ENCODE measurements at regions not wholly inside any gene's neighbourhood (a gene's known extent, or its start where the extent isn't known, plus 50 kb on each side); places are given as distances from the start of the nearest gene placed in this dataset.

DNA sequence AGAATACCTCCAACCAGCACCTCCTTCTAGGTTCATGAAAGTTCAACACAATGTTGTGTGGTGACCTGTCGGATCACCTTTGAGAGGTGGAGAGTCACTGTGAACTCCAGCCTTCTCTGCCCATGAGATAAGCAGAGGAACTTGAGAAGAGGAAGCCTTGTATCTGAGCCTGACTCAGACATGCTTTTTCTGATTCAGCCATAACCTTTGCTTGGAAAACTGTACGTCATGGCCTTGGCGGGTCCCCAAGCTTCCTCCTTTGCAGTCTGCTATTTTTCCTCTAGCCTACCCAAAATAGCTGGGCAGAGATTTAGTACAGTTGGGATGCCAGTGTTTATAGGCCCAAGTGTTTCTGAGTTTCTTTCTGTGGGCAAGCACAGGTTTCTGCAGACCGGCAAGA, 274.7 kb downstream of the CETN3 start:
- Histone ChIP-seq H3K36me3 (ENCODE audit: low read depth) (no peaks in the 10 kb centered on the region), H2AFZ (no peak overlapping the region)

GRCh38 chr5:90134381-90134780, 275.2 kb downstream of the CETN3 start:
- no peak overlapping the region for H3K27ac ChIP-seq
- no peak overlapping the region for H3K9ac ChIP-seq
- in situ Hi-C loops (cut with MboI) = no loop called here
- no peaks in the 10 kb centered on the region for H3K79me2 ChIP-seq (ENCODE audit: insufficient read depth)
- no peaks in the 10 kb centered on the region for H3K9me3 ChIP-seq (ENCODE audit: low read depth)
- no peaks in the 10 kb centered on the region for H3K27me3 ChIP-seq (replicated peaks; ENCODE audit: insufficient read depth)
- H3K4me1 ChIP-seq (ENCODE audit: insufficient read depth) = no peaks in the 10 kb centered on the region
- DNase-seq = no peak
- H3K4me2 ChIP-seq (ENCODE audit: unreplicated experiment) = no peak overlapping the region
- no peak for TF ChIP-seq EZH2 (IDR thresholded peaks at IDR 0.05; ENCODE audit: insufficient read depth, poor library complexity, severe bottlenecking)
- TF ChIP-seq EZH2phosphoT487 (IDR thresholded peaks at IDR 0.05; ENCODE audit: insufficient read depth, low read depth) = no peak
- no peaks in the 10 kb centered on the region for H3K9me2 ChIP-seq (ENCODE audit: insufficient read depth)
- H3K4me3 ChIP-seq = no peak overlapping the region
- H4K20me1 ChIP-seq (ENCODE audit: insufficient read depth) = no peaks in the 10 kb centered on the region
- no peaks in the 10 kb centered on the region for H3K36me3 ChIP-seq (ENCODE audit: low read depth)
- H3F3A ChIP-seq (ENCODE audit: insufficient read depth) = no peaks in the 10 kb centered on the region
- no peak overlapping the region for H2AFZ ChIP-seq

More for the DNA sequence above, 274.7 kb downstream of the CETN3 start:
- Histone ChIP-seq H3K9me3 (ENCODE audit: low read depth) (no peaks in the 10 kb centered on the region), H3K4me3 (no peak overlapping the region), H3K9me2 (ENCODE audit: insufficient read depth) (no peaks in the 10 kb centered on the region), H3F3A (ENCODE audit: insufficient read depth) (no peaks in the 10 kb centered on the region), H3K27ac (no peak overlapping the region), H4K20me1 (ENCODE audit: insufficient read depth) (no peaks in the 10 kb centered on the region), H3K9ac (no peak overlapping the region), H3K4me2 (ENCODE audit: unreplicated experiment) (no peak overlapping the region), H3K79me2 (ENCODE audit: insufficient read depth) (no peaks in the 10 kb centered on the region), H3K4me1 (ENCODE audit: insufficient read depth) (no peaks in the 10 kb centered on the region), H3K27me3 (replicated peaks; ENCODE audit: insufficient read depth) (no peaks in the 10 kb centered on the region)
- WGBS, 2 experiments (ENCODE audit: low coverage in 1 of 2, low lambda C conversion rate in 2 of 2, missing lambda C conversion rate in 2 of 2) = 55 to 57% methylated on average over 4 of the region's 4 CpGs
- TF ChIP-seq EZH2 (IDR thresholded peaks at IDR 0.05; ENCODE audit: insufficient read depth, poor library complexity, severe bottlenecking) = no peak
- no peak for TF ChIP-seq EZH2phosphoT487 (IDR thresholded peaks at IDR 0.05; ENCODE audit: insufficient read depth, low read depth)
- in situ Hi-C loops (cut with MboI) = no loop called here
- peak; percentile 63 for DNase-seq

- in situ Hi-C loops (cut with MboI) = no loop called here
- H3K4me2 ChIP-seq (ENCODE audit: unreplicated experiment) = no peak overlapping the region
Measured at GRCh38 chr5:90133941-90134340, 275.6 kb downstream of the CETN3 start.

GRCh38 chr5:90131383-90132133, 278.0 kb downstream of the CETN3 start:
- no peak overlapping the region for H3K27ac ChIP-seq
- no peak overlapping the region for H2AFZ ChIP-seq
- no peak for DNase-seq
- H3K27me3 ChIP-seq (replicated peaks; ENCODE audit: insufficient read depth) = no peaks in the 10 kb centered on the region
- H3F3A ChIP-seq (ENCODE audit: insufficient read depth) = no peaks in the 10 kb centered on the region
- no peak overlapping the region for H3K4me2 ChIP-seq (ENCODE audit: unreplicated experiment)
- no peak overlapping the region for H3K4me3 ChIP-seq
- TF ChIP-seq EZH2 (IDR thresholded peaks at IDR 0.05; ENCODE audit: insufficient read depth, poor library complexity, severe bottlenecking) (no peak), EZH2phosphoT487 (IDR thresholded peaks at IDR 0.05; ENCODE audit: insufficient read depth, low read depth) (no peak)
- WGBS, 2 experiments (ENCODE audit: low coverage in 1 of 2, low lambda C conversion rate in 2 of 2, missing lambda C conversion rate in 2 of 2) = 0 to 3% methylated on average over 1 of the region's 1 CpG
- H3K79me2 ChIP-seq (ENCODE audit: insufficient read depth) = no peaks in the 10 kb centered on the region
- no peaks in the 10 kb centered on the region for H3K9me3 ChIP-seq (ENCODE audit: low read depth)
- no peaks in the 10 kb centered on the region for H3K4me1 ChIP-seq (ENCODE audit: insufficient read depth)
- no peak overlapping the region for H3K9ac ChIP-seq
- H3K9me2 ChIP-seq (ENCODE audit: insufficient read depth) = no peaks in the 10 kb centered on the region
- in situ Hi-C loops (cut with MboI) = no loop called here
- H4K20me1 ChIP-seq (ENCODE audit: insufficient read depth) = no peaks in the 10 kb centered on the region
- no peaks in the 10 kb centered on the region for H3K36me3 ChIP-seq (ENCODE audit: low read depth)

More at GRCh38 chr5:90133941-90134340, 275.6 kb downstream of the CETN3 start:
- Histone ChIP-seq H3K27ac (no peak overlapping the region), H4K20me1 (ENCODE audit: insufficient read depth) (no peaks in the 10 kb centered on the region), H3K9me2 (ENCODE audit: insufficient read depth) (no peaks in the 10 kb centered on the region), H3F3A (ENCODE audit: insufficient read depth) (no peaks in the 10 kb centered on the region), H3K36me3 (ENCODE audit: low read depth) (no peaks in the 10 kb centered on the region), H2AFZ (no peak overlapping the region), H3K4me3 (no peak overlapping the region), H3K9me3 (ENCODE audit: low read depth) (no peaks in the 10 kb centered on the region), H3K4me1 (ENCODE audit: insufficient read depth) (no peaks in the 10 kb centered on the region), H3K9ac (no peak overlapping the region), H3K27me3 (replicated peaks; ENCODE audit: insufficient read depth) (no peaks in the 10 kb centered on the region), H3K79me2 (ENCODE audit: insufficient read depth) (no peaks in the 10 kb centered on the region)
- DNase-seq = no peak
- WGBS, 2 experiments (ENCODE audit: low coverage in 1 of 2, low lambda C conversion rate in 2 of 2, missing lambda C conversion rate in 2 of 2) = 48 to 56% methylated on average over 2 of the region's 2 CpGs
- TF ChIP-seq EZH2 (IDR thresholded peaks at IDR 0.05; ENCODE audit: insufficient read depth, poor library complexity, severe bottlenecking) (no peak), EZH2phosphoT487 (IDR thresholded peaks at IDR 0.05; ENCODE audit: insufficient read depth, low read depth) (no peak)
